Stimulated activated CD4-positive, alpha-beta T cell treated with anti-CD3 and anti-CD28 coated beads, Interleukin-1b, Interleukin-23, amount 100 ng/mL, for 24 hours (primary cell): ENCODE measurements at regions not wholly inside any gene's neighbourhood (a gene's known extent, or its start where the extent isn't known, plus 50 kb on each side); places are given as distances from the start of the nearest gene placed in this dataset.

Experiments
- DNase-seq, 4 experiments: peaks; one replicate each; pipeline ENCODE4 v3.0.0-alpha.2; 2020; ENCODE audit warnings: low read depth in 4 of 4, low spot score in 1 of 4

- DNase-seq: no peak
Measured at GRCh38 chr4:8922481-8922880, 50.8 kb upstream of the HMX1 start.

GRCh38 chr4:8921465-8921864 lies 49.8 kb upstream of the HMX1 start:
- no peak for DNase-seq
